Endothelial cell of umbilical vein (primary cell): ENCODE measurements at regions not wholly inside any gene's neighbourhood (a gene's known extent, or its start where the extent isn't known, plus 50 kb on each side); places are given as distances from the start of the nearest gene placed in this dataset.

Source experiments
- CTCF ChIP-seq, 2 donors: IDR thresholded peaks; 1 replicate in 1 of 2; 2 replicates in 1 of 2; pipeline ENCODE4 v1.5.1; 2011; ENCODE audit warnings: low read length in 2 of 2, mild to moderate bottlenecking in 2 of 2, moderate library complexity in 2 of 2, control low read depth in 1 of 2, inconsistent platforms in 1 of 2, low read depth in 1 of 2; ENCODE audit not compliant: insufficient read depth in 1 of 2; ENCODE audit errors: extremely low read depth in 1 of 2
- EZH2 ChIP-seq: IDR thresholded peaks from 2 replicates; pipeline ENCODE4 v1.6.1; 2012; ENCODE audit warnings: borderline replicate concordance, low read depth, mild to moderate bottlenecking, moderate library complexity, low read length, inconsistent platforms; ENCODE audit not compliant: severe bottlenecking
- FOS ChIP-seq: IDR thresholded peaks from 2 replicates; pipeline ENCODE4 v1.6.1; 2011; ENCODE audit warnings: mild to moderate bottlenecking, low read length, moderate library complexity, borderline replicate concordance; ENCODE audit not compliant: insufficient read depth
- GATA2 ChIP-seq: IDR thresholded peaks from 2 replicates; pipeline ENCODE4 v1.7.0; 2011; ENCODE audit warnings: low read depth, mild to moderate bottlenecking, moderate library complexity, mixed read lengths, low read length; ENCODE audit not compliant: insufficient read length, insufficient read depth
- JUN ChIP-seq: IDR thresholded peaks from 2 replicates; pipeline ENCODE4 v1.6.1; 2011; ENCODE audit warnings: borderline replicate concordance, low read depth; ENCODE audit not compliant: insufficient read length, insufficient read depth
- POLR2A ChIP-seq: IDR thresholded peaks from 2 replicates; pipeline ENCODE4 v1.6.1; 2012; ENCODE audit warnings: low read depth, mild to moderate bottlenecking, control low read depth, low read length
- POLR2AphosphoS5 ChIP-seq: IDR thresholded peaks from 2 replicates; pipeline ENCODE4 v1.6.1; 2012; ENCODE audit warnings: low read depth, mild to moderate bottlenecking, control low read depth, low read length, moderate library complexity; ENCODE audit not compliant: insufficient read depth
- TF ChIP-seq, protein P1 (sequence below): IDR thresholded peaks from 2 replicates; pipeline ENCODE4 v1.6.1; 2011; ENCODE audit not compliant: insufficient read depth, insufficient read length

DNA sequence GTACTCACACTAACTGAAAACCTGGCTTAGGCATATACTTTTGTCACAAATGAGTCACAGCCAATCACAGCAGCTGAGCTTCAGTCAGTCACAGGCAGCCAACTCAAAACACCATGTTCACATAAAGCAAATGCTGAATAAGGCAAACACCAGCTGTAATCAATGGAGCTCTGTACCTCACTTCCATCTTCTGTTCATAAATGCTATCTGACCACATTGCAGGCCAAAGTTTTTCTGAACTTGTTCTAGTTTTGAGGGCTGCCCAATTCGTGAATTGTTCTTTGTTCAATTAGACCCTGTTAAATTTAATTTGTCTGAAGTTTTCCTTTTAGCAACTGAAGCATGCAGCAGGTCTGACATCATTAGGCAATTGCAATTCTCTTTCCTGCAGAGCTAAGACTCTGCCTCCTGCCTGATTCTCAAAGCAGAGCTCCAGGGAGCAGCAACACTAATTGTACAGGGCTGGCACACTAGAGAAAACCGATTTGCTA lies 129.9 kb downstream of the WIF1 start:
- TF ChIP-seq CTCF (IDR thresholded peaks at IDR 0.05; ENCODE audit: extremely low read depth in 1 of 2, insufficient read depth in 1 of 2, low read depth in 1 of 2, low read length in 2 of 2) (no peak), FOS (no peak), POLR2A (no peak), EZH2 (no peak), GATA2 (no peak), POLR2AphosphoS5 (no peak), JUN (no peak)
- TF ChIP-seq, protein P1, sequence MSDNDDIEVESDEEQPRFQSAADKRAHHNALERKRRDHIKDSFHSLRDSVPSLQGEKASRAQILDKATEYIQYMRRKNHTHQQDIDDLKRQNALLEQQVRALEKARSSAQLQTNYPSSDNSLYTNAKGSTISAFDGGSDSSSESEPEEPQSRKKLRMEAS = no peak
